Hepatocyte (in vitro differentiated cells): ENCODE measurements at regions not wholly inside any gene's neighbourhood (a gene's known extent, or its start where the extent isn't known, plus 50 kb on each side); places are given as distances from the start of the nearest gene placed in this dataset.

ENCODE experiments used
- DNase-seq: peaks from one replicate; pipeline ENCODE4 v3.0.0-alpha.2; 2016; ENCODE audit warnings: low spot score
- H2AFZ ChIP-seq: fragments of 200-600 bp; sonication (generic); 2 replicates; pipeline ENCODE4 v1.6.0; 2016; ENCODE audit warnings: antibody characterized with exemption, mild to moderate bottlenecking
- H3K27ac ChIP-seq: fragments of 200-600 bp; sonication (generic); 2 replicates; pipeline ENCODE4 v1.5.1; 2016; ENCODE audit warnings: mild to moderate bottlenecking
- H3K27me3 ChIP-seq: fragments of 200-600 bp; sonication (generic); 2 replicates; pipeline ENCODE4 v1.6.1; 2016
- H3K36me3 ChIP-seq: fragments of 200-600 bp; sonication (generic); replicated peaks from 2 replicates; pipeline ENCODE4 v1.5.1; 2016; ENCODE audit warnings: low read depth; ENCODE audit not compliant: insufficient read depth
- H3K4me1 ChIP-seq: fragments of 200-600 bp; sonication (generic); 2 replicates; pipeline ENCODE4 v1.5.1; 2016; ENCODE audit warnings: mild to moderate bottlenecking, moderate library complexity; ENCODE audit not compliant: insufficient read depth
- H3K4me2 ChIP-seq: fragments of 200-600 bp; sonication (generic); 2 replicates; pipeline ENCODE4 v1.6.0; 2016
- H3K4me3 ChIP-seq: fragments of 200-600 bp; sonication (generic); 2 replicates; pipeline ENCODE4 v1.5.1; 2016; ENCODE audit warnings: mild to moderate bottlenecking
- H3K79me2 ChIP-seq: fragments of 200-600 bp; sonication (generic); 2 replicates; pipeline ENCODE4 v1.6.0; 2017; ENCODE audit warnings: mild to moderate bottlenecking
- H3K9me2 ChIP-seq: fragments of 200-600 bp; sonication (generic); replicated peaks from 2 replicates; pipeline ENCODE4 v1.6.0; 2017; ENCODE audit warnings: mild to moderate bottlenecking; ENCODE audit not compliant: insufficient read depth
- H3K9me3 ChIP-seq: fragments of 200-600 bp; sonication (generic); 2 replicates; pipeline ENCODE4 v1.5.1; 2016; ENCODE audit warnings: low read depth, mild to moderate bottlenecking
- H4K20me1 ChIP-seq: fragments of 200-600 bp; sonication (generic); 2 replicates; pipeline ENCODE4 v1.6.0; 2016; ENCODE audit warnings: mild to moderate bottlenecking; ENCODE audit not compliant: insufficient read depth, poor library complexity, severe bottlenecking
- CTCF ChIP-seq: fragments of 200-600 bp; sonication (generic); IDR thresholded peaks from 2 replicates; pipeline ENCODE4 v1.5.1; 2016; ENCODE audit warnings: antibody characterized with exemption, mild to moderate bottlenecking; ENCODE audit not compliant: poor library complexity
- EZH2 ChIP-seq: fragments of 200-600 bp; sonication (generic); IDR thresholded peaks from 2 replicates; pipeline ENCODE4 v1.6.1; 2016; ENCODE audit warnings: antibody characterized with exemption, mild to moderate bottlenecking, borderline replicate concordance
- EZH2phosphoT487 ChIP-seq: fragments of 200-600 bp; sonication (generic); IDR thresholded peaks from one replicate; pipeline ENCODE4 v1.6.1; 2018; ENCODE audit warnings: antibody characterized with exemption, mild to moderate bottlenecking, low read depth, moderate library complexity; ENCODE audit not compliant: unreplicated experiment, severe bottlenecking
- WGBS: methylation state at CpG from one replicate; pipeline ENCODE4 v1.1.6; 2016; ENCODE audit warnings: low lambda C conversion rate; ENCODE audit errors: missing lambda C conversion rate; 5-methylcytosine and 5-hydroxymethylcytosine counted together

- Histone ChIP-seq H3K9me2 (no peaks in the 10 kb centered on the region), H3K79me2 (no peaks in the 10 kb centered on the region), H3K4me1 (no peaks in the 10 kb centered on the region), H3K27ac (no peak overlapping the region), H3K9me3 (no peaks in the 10 kb centered on the region), H3K4me2 (no peak overlapping the region), H3K36me3 (no peaks in the 10 kb centered on the region), H3K4me3 (no peak overlapping the region), H4K20me1 (no peaks in the 10 kb centered on the region), H3K27me3 (no peaks in the 10 kb centered on the region), H2AFZ (no peak overlapping the region)
- TF ChIP-seq EZH2 (no peak), EZH2phosphoT487 (no peak), CTCF (no peak)
- DNase-seq: no peak
- 83% methylated on average over 8 of the region's 8 CpGs for WGBS
Observed at GRCh38 chr12:41795051-41795600, 349.5 kb downstream of the GXYLT1 start.

GRCh38 chr12:41794336-41794735 is 350.3 kb downstream of the GXYLT1 start:
- no peaks in the 10 kb centered on the region for H4K20me1 ChIP-seq
- H3K9me3 ChIP-seq: no peaks in the 10 kb centered on the region
- H3K36me3 ChIP-seq: no peaks in the 10 kb centered on the region
- H3K4me3 ChIP-seq: no peak overlapping the region
- H2AFZ ChIP-seq: no peak overlapping the region
- WGBS: 57% methylated on average over 2 of the region's 2 CpGs
- DNase-seq: no peak
- no peak overlapping the region for H3K4me2 ChIP-seq
- H3K27me3 ChIP-seq: no peaks in the 10 kb centered on the region
- H3K4me1 ChIP-seq: no peaks in the 10 kb centered on the region
- TF ChIP-seq EZH2 (no peak), CTCF (no peak), EZH2phosphoT487 (no peak)
- no peak overlapping the region for H3K27ac ChIP-seq
- H3K9me2 ChIP-seq: no peaks in the 10 kb centered on the region
- no peaks in the 10 kb centered on the region for H3K79me2 ChIP-seq

GRCh38 chr12:41784957-41785356 is 359.7 kb downstream of the GXYLT1 start:
- DNase-seq: no peak
- H3K4me1 ChIP-seq: no peaks in the 10 kb centered on the region
- H2AFZ ChIP-seq: no peak overlapping the region
- H3K9me3 ChIP-seq: no peaks in the 10 kb centered on the region
- TF ChIP-seq CTCF (no peak), EZH2phosphoT487 (no peak), EZH2 (no peak)
- H3K27me3 ChIP-seq: no peaks in the 10 kb centered on the region
- H3K79me2 ChIP-seq: no peaks in the 10 kb centered on the region
- WGBS: 86% methylated on average over 2 of the region's 2 CpGs
- no peak overlapping the region for H3K27ac ChIP-seq
- H3K4me2 ChIP-seq: no peak overlapping the region
- H4K20me1 ChIP-seq: no peaks in the 10 kb centered on the region
- no peaks in the 10 kb centered on the region for H3K9me2 ChIP-seq
- no peak overlapping the region for H3K4me3 ChIP-seq
- H3K36me3 ChIP-seq: no peaks in the 10 kb centered on the region

GRCh38 chr12:41778934-41779333 is 365.7 kb downstream of the GXYLT1 start:
- Histone ChIP-seq H3K27ac (no peak overlapping the region), H2AFZ (no peak overlapping the region), H3K4me2 (no peak overlapping the region), H3K9me2 (no peaks in the 10 kb centered on the region), H4K20me1 (no peaks in the 10 kb centered on the region), H3K36me3 (no peaks in the 10 kb centered on the region), H3K27me3 (no peaks in the 10 kb centered on the region), H3K4me3 (no peak overlapping the region), H3K4me1 (no peaks in the 10 kb centered on the region), H3K9me3 (no peaks in the 10 kb centered on the region), H3K79me2 (no peaks in the 10 kb centered on the region)
- WGBS: 67% methylated on average over 2 of the region's 2 CpGs
- DNase-seq: no peak
- TF ChIP-seq EZH2phosphoT487: no peak
- TF ChIP-seq CTCF: no peak
- TF ChIP-seq EZH2: no peak
